Coronary artery (tissue), 2 donors: ENCODE measurements at regions not wholly inside any gene's neighbourhood (a gene's known extent, or its start where the extent isn't known, plus 50 kb on each side); places are given as distances from the start of the nearest gene placed in this dataset.

ENCODE experiments used
- DNase-seq: peaks from one replicate; pipeline ENCODE4 v3.0.0-alpha.2; 2017; ENCODE audit warnings: low spot score
- H3K27ac ChIP-seq, 2 donors: fragments of 200-600 bp; sonication (generic); one replicate each; pipeline ENCODE4 v1.5.1; 2016 to 2019
- H3K4me3 ChIP-seq: fragments of 200-600 bp; sonication (generic); 2 replicates; pipeline ENCODE4 v1.5.1; 2016; ENCODE audit warnings: mild to moderate bottlenecking, moderate library complexity
- TF ChIP-seq, protein P1 (sequence below): fragments of 200-600 bp; sonication (generic); IDR thresholded peaks from one replicate; pipeline ENCODE4 v1.5.1; 2019; ENCODE audit warnings: antibody characterized with exemption

DNA sequence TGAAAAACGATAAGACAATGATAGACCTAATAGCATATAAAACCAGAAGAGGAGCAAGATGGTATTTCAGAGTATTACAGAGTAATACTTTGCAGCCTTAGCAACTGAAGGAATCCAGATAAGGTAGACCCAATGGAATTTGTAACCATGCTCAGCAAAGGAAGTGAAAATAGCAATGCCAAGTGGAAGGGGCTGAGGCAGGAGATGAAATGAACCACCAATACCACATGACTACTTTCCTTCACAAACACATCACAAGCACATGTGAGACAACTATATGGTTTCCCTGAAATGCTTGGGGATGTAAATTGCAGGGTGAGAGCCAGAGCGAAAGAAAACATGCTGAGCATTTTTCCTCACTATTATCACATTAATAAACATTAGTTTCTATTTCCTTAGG is 79.8 kb upstream of the MELK start:
- Histone ChIP-seq H3K27ac (no peak overlapping the region), H3K4me3 (no peak overlapping the region)
- DNase-seq, result no peak
- TF ChIP-seq, protein P1, sequence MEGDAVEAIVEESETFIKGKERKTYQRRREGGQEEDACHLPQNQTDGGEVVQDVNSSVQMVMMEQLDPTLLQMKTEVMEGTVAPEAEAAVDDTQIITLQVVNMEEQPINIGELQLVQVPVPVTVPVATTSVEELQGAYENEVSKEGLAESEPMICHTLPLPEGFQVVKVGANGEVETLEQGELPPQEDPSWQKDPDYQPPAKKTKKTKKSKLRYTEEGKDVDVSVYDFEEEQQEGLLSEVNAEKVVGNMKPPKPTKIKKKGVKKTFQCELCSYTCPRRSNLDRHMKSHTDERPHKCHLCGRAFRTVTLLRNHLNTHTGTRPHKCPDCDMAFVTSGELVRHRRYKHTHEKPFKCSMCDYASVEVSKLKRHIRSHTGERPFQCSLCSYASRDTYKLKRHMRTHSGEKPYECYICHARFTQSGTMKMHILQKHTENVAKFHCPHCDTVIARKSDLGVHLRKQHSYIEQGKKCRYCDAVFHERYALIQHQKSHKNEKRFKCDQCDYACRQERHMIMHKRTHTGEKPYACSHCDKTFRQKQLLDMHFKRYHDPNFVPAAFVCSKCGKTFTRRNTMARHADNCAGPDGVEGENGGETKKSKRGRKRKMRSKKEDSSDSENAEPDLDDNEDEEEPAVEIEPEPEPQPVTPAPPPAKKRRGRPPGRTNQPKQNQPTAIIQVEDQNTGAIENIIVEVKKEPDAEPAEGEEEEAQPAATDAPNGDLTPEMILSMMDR, result no peak

- Histone ChIP-seq H3K27ac (no peak overlapping the region), H3K4me3 (no peak overlapping the region)
- TF ChIP-seq, protein P1, result no peak
- no peak for DNase-seq
These were observed 83.2 kb upstream of the MELK start for GRCh38 chr9:36489453-36489852.

DNA sequence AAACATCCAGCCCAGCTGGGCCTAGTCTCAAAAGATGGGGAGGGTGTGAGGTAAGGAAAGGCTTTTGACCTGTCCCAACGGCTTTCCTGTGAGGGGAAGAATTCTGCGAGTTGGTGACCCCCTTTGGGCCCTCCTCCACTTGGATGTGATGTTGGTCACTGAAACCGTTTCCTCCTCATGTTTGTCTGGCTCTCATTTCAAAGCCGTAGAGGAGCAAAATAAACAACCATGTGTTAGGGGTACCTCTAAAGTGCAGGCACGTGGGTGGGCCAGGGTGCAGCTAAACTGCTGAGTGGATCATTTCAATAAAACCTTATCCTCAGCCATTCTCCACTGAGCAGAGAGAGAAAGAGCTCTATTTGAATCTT is 84.3 kb upstream of the MELK start:
- no peak for DNase-seq
- H3K27ac ChIP-seq, result peak overlapping the region; percentile 81 to 93
- TF ChIP-seq, protein P1, result no peak
- peak overlapping the region; percentile 91 for H3K4me3 ChIP-seq

GRCh38 chr9:36487482-36488388 is 85.0 kb upstream of the MELK start:
- TF ChIP-seq, protein P1, result no peak
- DNase-seq, result peak; percentile 92
- Histone ChIP-seq H3K27ac (peak overlapping the region; percentile 90 to 93), H3K4me3 (peak overlapping the region; percentile 91)

DNA sequence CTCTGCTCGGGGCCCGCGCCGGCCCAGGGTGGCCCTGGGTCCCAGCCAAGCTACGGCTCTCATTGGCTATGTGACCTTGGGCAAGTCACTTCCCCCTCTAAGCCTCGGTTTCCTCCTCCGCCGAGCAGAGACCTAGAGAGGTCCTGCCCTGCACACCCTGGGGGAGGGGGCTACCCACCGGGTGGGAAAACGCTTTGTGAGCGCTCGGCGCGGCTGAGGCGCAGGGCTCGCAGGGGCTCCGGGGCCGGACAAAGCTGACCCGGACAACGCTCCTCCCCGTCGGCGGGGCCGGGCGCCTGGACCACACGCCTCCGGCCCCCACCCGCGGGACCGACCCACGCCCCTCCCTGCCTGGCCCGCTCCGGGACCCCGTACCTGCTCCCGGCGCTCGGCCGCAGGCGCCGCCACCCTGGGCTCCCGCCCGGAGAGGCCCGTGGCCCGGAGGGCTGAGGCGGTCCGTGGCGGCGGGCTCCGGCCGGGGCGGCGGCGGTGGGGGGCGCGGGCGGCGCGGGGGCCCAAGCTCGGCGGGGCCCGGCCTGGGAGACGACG is 85.7 kb upstream of the MELK start:
- TF ChIP-seq, protein P1, result no peak
- DNase-seq, result peak; percentile 79

GRCh38 chr9:36486329-36486932 is 86.3 kb upstream of the MELK start:
- H3K27ac ChIP-seq, result peak overlapping the region; percentile 90 to 93
- peak overlapping the region; percentile 91 for H3K4me3 ChIP-seq
- TF ChIP-seq, protein P1, result no peak
- DNase-seq, result peak; percentile 73

More for the DNA sequence above, 85.7 kb upstream of the MELK start:
- peak overlapping the region; percentile 91 for H3K4me3 ChIP-seq
- H3K27ac ChIP-seq, result peak overlapping the region; percentile 90 to 93
